Activated CD4-positive, alpha-beta T cell treated with anti-CD3 and anti-CD28 coated beads, Interleukin-2, amount 50 U/mL, for 48 hours (primary cell): ENCODE measurements at regions not wholly inside any gene's neighbourhood (a gene's known extent, or its start where the extent isn't known, plus 50 kb on each side); places are given as distances from the start of the nearest gene placed in this dataset.

Experiments
- DNase-seq, 2 experiments: peaks; one replicate each; pipeline ENCODE4 v3.0.0-alpha.2; 2020

GRCh38 chrY:12981074-12981473 is 76.4 kb downstream of the DDX3Y start:
- DNase-seq = no peak

DNA sequence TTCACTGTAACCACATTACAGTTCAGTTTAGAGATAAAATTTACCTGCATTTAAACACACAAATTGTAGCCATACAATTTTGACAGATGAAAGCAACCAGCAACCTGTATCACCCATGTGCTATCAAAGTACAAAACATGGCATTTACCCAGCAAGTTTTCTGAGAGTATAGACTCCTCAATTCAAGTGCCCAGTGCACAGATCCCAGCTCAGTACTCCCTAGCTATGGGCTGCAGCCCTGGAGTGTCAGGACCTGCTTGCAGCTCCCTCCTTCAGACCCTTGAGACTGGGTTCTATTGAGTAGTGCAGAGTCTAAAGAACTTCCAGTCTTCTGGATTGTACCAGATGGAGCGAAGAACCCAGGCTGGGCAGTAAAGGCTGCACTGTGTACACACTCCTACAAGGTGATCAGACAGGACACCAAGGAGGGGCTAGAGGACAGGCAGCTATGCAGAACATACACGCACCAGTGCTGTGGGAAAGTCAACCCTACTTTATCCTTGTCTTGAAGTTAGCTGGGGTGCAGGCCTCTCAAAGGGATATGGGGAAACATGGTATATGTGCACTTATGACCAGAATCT is 77.7 kb downstream of the DDX3Y start:
- no peak for DNase-seq

GRCh38 chrY:12984637-12985344 is 80.1 kb downstream of the DDX3Y start:
- DNase-seq = no peak

GRCh38 chrY:13017493-13017892 is 112.8 kb downstream of the DDX3Y start:
- DNase-seq = no peak

DNA sequence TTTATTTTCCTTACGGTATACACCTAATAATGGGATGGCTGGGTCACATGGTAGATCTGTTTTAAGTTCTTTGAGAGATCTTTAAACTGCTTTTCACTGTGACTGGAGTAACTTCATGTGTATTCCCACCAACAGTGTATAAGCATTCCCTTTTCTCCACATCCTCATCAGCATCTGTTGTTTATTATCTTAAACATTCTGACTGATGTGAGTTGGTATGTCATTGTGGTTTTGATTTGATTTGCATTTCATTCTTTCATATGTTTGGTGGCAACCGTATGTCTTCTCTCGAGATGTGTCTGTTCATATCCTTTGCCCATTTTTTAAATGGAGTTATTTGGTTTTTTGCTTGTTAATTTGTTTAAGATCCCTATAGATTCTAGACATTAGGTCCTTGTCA is 114.8 kb downstream of the DDX3Y start:
- no peak for DNase-seq

DNA sequence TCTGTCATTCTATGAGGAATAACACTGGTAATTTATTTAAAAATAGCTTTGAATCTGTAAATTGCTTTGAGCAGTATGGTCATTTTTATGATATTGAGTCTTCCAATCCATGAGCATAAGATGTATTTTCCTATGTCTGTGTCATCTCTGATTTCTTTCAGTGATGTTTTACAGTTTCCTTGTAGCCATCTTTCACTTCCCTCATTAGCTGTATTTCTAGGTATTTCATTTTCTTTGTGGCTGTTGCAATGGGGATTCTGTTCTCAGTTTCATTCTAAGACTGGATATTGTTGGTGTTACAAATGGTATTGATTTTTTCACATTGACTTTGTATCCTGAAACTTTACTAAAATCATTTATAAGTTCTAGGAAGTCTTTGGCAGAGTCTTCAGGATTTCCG is 116.2 kb downstream of the DDX3Y start:
- no peak for DNase-seq

GRCh38 chrY:13023607-13024006 is 118.9 kb downstream of the DDX3Y start:
- no peak for DNase-seq

- DNase-seq = no peak
Observed at GRCh38 chrY:13024447-13024846, 119.8 kb downstream of the DDX3Y start.

DNA sequence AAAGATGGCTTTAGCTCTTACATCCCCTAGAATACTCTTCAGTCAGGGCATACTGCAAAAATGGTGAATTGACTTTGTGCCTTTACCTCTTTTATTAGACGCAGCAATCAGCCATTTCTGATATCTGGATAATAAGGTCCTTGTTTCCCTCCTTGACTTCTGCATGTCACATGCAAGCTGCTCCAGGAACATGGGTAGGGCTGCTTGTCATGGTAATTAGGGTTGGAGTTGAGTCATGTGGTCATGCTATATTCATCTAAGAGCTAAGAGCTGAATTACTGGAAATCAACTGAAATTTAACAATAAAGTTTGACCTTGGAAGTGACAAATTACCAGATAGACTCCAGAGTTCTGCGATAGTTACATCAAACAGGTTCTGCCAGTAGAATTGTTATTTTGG is 122.2 kb downstream of the DDX3Y start:
- no peak for DNase-seq

GRCh38 chrY:13040232-13040631 is 135.6 kb downstream of the DDX3Y start:
- no peak for DNase-seq

DNA sequence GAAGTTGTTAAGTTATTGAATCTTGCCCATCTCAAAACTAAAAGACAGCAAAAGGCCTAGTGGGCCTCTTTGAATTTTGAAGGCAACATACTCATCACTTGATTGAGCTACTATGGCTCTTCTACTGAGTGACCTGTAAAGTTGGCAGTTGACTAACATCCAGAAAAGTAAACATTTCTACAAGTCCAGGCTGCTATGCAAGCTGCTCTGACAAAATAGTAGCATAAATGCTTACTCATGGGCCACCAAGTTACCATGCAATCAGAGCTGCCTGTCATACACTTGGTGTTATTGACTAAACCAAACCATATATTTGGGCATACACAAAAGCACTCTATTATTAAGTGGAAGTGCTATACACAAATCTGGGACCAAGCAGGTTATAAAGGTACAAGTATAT is 148.8 kb downstream of the DDX3Y start:
- DNase-seq = no peak

DNA sequence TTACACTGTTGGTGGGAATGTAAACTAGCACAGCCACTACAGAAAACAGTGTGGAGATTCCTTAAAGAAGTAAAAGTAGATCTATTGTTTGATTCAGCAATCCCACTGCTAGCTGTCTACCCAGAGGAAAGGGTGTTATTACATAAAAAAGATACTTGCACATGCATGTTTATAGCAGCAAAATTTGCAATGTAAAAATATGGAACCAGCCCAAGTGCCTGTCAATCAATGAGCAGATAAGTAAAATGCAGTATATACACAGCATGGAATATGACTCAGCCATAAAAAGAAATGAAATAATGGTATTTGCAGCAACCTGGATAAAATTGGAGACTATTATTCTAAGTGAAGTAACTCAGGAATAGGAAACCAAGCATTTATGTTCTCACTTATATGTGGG is 161.7 kb downstream of the DDX3Y start:
- DNase-seq = no peak

- no peak for DNase-seq
Observed at GRCh38 chrY:13068696-13069095, 164.0 kb downstream of the DDX3Y start.

DNA sequence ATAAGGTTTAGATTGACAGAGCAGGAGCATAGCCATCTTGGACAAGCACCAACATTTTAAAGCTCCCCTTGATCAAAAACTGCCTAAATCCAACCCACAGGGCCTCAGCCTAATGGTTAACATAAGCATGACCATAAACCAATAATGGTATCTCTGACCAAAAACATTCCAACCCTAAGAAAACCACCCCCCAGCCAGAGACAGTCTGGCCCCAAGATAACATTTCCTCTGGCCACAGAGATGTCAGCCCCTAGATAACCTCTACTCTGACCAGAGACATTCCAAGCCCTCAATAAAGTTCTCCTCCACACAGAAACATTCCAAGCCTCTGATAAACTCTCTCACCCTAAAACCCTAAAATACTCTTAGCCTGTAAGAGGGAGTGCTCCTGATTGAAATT is 164.4 kb downstream of the DDX3Y start:
- DNase-seq = no peak

GRCh38 chrY:13082748-13083147 is 178.1 kb downstream of the DDX3Y start:
- DNase-seq = no peak

DNA sequence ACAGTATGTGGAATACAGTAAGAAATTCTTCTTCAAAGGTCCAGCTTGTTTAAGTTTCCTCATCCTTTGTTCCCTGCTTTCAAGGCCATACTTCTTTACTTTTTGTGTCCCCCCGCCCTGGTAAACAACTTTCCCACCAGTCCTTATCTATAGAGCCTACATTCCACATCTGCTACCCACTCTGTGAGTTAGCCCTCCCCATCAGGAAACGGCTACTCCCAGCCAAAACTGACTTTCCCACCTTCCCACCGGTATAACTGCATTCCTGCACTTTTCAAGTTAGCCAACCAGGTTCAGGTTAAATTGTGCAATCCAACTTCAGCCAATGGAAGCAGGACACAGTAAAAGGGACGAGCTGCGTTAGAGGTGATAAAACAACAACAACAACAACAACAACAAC is 186.9 kb downstream of the DDX3Y start:
- no peak for DNase-seq

DNA sequence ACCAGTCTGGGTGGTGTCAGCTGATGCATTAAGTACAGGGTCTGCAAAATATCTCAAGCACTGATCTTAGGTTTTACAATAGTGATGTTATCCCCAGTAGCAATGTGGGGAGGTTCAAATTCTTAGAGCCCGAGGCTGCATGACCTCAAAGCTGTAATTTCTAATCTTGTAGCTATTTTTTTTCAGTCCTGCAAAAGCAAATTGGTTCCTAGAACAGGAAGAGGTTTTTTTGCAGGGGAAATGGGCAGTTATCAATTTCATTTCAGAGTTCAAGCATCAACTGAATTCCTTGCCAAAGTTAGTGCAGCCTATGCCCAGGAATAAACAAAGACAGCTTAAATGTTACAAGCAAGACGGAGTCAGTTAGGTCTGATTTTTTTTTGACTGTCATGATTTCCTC is 188.3 kb downstream of the DDX3Y start:
- DNase-seq = no peak

- no peak for DNase-seq
Observed at GRCh38 chrY:13093461-13093860, 188.8 kb downstream of the DDX3Y start.

DNA sequence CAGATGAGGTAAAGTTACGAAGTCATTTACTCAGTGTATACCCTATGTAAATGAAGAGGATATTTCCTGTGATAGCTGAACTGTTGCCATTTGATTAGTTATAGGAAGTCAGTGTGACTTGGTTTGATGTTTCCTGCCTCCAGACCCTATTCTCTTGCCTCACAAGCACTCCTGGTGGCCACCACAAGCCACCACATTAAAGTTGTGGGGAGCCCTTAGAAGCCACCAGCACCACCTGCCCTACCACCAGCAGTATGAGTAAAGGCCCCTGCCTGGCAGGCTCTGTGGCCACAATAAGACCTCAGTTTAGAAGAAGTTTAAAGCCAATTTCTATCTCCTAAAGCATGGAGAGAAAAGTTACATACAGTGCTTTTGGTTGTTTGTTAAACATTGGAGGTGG is 189.7 kb downstream of the DDX3Y start:
- peak; percentile 8 to 19 for DNase-seq

DNA sequence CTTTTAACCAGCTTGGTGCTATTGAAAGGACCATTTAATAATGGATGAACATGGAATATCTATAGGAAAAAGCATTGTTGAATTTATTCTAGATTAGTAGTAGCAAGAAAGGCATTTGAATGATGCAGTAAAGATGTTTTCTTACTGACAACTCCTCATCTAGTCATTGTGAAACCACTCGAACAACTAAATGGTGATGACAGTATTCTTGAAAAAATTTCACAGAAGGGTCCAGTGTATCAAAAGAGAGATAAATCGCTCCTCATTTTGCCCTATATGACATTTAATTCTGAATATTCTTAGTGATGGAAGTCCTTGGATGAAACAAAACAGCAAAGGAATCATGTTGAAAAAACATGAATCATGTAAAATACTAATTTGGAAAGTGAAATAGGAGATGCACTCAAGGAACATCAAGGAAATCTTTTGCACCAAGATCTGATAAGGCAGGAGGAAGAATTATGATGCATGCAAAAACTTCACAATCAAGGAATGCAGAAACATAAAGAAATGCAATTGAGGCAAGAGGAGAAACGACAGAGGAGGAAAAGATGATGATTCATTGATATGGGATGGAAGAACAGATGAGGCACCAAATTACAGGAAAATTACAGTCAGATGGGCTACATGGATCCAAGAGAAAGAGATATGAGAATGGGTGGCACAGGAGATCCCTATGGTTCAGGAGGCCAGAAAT is 190.4 kb downstream of the DDX3Y start:
- no peak for DNase-seq

DNA sequence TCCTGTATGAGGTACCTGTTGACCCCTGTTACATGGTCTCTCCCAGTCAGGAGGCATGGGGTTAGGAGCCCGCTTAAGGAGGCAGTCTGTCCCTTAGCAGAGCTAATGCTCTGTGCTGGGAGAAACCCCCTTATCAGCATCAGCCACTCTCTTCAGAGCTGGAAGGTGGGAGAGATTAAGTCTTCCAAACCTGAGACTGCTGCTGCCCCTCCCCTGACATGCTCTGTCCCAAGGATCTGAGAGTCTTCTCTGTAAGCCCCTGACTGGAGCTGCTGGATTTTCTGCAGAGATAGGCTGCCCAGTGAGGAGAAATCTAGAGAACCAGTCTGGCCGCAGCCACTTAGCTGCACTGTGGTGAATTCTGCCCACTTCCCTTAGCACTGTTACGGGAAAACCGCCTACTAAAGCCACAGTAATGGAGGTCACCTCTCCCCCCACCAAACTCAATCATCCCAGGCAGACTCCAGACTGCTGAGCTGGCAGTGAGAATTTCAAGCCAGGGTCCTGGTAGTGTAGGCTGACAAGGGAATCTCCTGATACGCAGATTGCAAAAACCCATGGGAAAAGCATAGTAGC is 222.3 kb downstream of the DDX3Y start:
- DNase-seq = no peak

DNA sequence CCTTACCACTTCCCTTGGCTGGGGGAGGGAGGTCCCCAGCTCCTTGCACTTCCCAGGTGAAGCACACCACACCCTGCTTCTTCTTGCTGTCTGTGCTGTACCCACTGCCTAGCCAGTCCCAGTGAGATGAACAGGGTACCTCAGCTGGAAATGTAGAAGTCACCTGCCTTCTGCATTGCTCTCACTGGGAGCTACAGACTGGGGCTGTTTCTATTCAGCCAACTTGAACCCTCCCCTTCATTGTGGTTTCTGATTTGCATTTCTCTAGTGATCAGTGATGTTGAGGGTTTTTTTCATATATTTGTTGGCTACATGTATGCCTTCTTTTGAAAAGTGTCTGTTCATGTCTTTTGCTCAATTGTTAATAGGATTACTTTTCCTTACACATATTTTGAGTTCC is 222.8 kb downstream of the DDX3Y start:
- no peak for DNase-seq

DNA sequence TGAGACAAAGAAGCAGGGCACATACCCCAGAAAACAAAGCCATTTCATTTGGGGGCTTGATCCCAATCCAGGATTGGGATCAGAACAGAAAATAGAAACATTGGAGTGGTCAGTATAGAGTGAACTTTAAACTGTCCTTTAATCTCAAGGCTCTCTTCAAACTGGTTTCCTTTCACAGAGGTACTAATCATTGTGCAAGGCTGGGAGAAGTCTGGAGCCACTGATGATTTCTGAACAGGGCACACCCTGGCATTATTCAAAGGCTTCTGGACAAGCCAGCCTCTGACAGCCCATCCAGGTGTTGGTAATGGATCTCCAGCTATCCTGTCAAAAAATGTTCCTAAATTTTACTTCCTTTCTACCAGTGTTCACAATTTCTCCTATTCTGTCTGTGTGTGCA is 244.5 kb downstream of the DDX3Y start:
- DNase-seq = no peak

GRCh38 chrY:13167698-13168097 is 263.0 kb downstream of the DDX3Y start:
- DNase-seq = no peak
